Calu3 (cell line): ENCODE measurements at regions not wholly inside any gene's neighbourhood (a gene's known extent, or its start where the extent isn't known, plus 50 kb on each side); places are given as distances from the start of the nearest gene placed in this dataset.

Experiments used
- BruUV-seq: library from RNA; stranded (reverse); fragments of 400-500 nt; replicated peaks from 2 replicates; lab custom pipeline; 2021; lab: Mats Ljungman, UMichigan
- CTCF ChIA-PET: fragments of 300-600 bp; sonication (Branson Sonifier 250); formaldehyde crosslinking; loops from one replicate; lab custom pipeline; 2022; ENCODE audit warnings: antibody characterized with exemption; lab: Charles Lee
- DNase-seq: peaks from one replicate; pipeline ENCODE4 v3.0.0; 2022
- H3K27ac Mint-ChIP-seq: one replicate; pipeline ENCODE4 v1.8.0; 2022; ENCODE audit warnings: mixed read lengths; ENCODE audit not compliant: unreplicated experiment
- H3K27me3 Mint-ChIP-seq: one replicate; pipeline ENCODE4 v1.8.0; 2022; ENCODE audit warnings: mixed read lengths; ENCODE audit not compliant: unreplicated experiment
- H3K36me3 Mint-ChIP-seq: one replicate; pipeline ENCODE4 v1.8.0; 2022; ENCODE audit warnings: mild to moderate bottlenecking, moderate library complexity, mixed read lengths; ENCODE audit not compliant: insufficient read depth, unreplicated experiment
- H3K4me1 Mint-ChIP-seq: one replicate; pipeline ENCODE4 v1.8.0; 2022; ENCODE audit warnings: mild to moderate bottlenecking, low read depth, mixed read lengths; ENCODE audit not compliant: unreplicated experiment
- H3K4me3 Mint-ChIP-seq: one replicate; pipeline ENCODE4 v1.8.0; 2022; ENCODE audit warnings: mild to moderate bottlenecking, low read depth, moderate library complexity, mixed read lengths; ENCODE audit not compliant: unreplicated experiment
- H3K9me3 Mint-ChIP-seq: one replicate; pipeline ENCODE4 v1.8.0; 2022; ENCODE audit warnings: low read depth, mixed read lengths; ENCODE audit not compliant: unreplicated experiment
- intact Hi-C: fragments of 100-400 bp; cut with micrococcal nuclease; formaldehyde crosslinking; loops from one replicate; pipeline ENCODE4 v1.10.0; 2022; ENCODE audit not compliant: unreplicated experiment
- TF ChIP-seq, protein P1 (sequence below): fragments of 200-600 bp; IDR thresholded peaks from one replicate; pipeline ENCODE4 v1.8.0; 2022; ENCODE audit warnings: antibody characterized with exemption; ENCODE audit not compliant: unreplicated experiment

DNA sequence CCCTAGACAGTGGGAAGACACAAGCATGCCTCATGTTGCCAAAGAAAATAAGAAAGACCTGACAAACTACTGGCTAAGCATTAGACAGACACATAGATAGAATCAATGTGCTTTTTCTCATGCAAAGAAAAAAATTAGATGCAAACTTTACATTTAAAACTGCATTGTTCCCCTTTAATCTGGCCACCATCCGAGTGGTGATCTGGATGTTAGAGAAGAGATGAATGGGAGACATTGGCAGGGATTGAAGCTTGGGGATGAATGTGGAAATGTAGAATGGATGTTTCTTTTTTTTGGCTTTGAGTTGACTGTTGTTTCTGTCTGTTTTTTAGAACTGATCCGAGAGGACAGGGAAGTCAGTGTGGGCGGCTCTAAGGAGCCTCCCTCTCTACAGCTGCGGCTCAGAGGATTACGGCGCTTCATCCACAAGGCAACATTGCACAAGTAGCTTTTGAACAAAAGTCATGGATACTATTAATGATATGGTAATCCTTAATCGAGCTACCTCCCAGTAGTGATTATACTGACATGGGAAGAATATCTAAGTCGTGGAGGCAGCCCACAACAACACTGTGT, 53.0 kb downstream of the HELT start:
- Mint-ChIP-seq H3K4me1 (no peaks in the 10 kb centered on the region), H3K36me3 (no peaks in the 10 kb centered on the region), H3K9me3 (no peaks in the 10 kb centered on the region), H3K27ac (no peak overlapping the region), H3K27me3 (peaks cover 18% of the 10 kb centered on the region), H3K4me3 (no peak overlapping the region)
- DNase-seq: no peak
- TF ChIP-seq, protein P1, sequence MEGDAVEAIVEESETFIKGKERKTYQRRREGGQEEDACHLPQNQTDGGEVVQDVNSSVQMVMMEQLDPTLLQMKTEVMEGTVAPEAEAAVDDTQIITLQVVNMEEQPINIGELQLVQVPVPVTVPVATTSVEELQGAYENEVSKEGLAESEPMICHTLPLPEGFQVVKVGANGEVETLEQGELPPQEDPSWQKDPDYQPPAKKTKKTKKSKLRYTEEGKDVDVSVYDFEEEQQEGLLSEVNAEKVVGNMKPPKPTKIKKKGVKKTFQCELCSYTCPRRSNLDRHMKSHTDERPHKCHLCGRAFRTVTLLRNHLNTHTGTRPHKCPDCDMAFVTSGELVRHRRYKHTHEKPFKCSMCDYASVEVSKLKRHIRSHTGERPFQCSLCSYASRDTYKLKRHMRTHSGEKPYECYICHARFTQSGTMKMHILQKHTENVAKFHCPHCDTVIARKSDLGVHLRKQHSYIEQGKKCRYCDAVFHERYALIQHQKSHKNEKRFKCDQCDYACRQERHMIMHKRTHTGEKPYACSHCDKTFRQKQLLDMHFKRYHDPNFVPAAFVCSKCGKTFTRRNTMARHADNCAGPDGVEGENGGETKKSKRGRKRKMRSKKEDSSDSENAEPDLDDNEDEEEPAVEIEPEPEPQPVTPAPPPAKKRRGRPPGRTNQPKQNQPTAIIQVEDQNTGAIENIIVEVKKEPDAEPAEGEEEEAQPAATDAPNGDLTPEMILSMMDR: no peak
- CTCF ChIA-PET: interaction anchor here (0.6 kb wide), 1 partner anchor 10 kb away, joined by 5 read pairs; no protein-coding TSS in a partner anchor
- no TSS peak for BruUV-seq
- intact Hi-C loops: no loop called here

DNA sequence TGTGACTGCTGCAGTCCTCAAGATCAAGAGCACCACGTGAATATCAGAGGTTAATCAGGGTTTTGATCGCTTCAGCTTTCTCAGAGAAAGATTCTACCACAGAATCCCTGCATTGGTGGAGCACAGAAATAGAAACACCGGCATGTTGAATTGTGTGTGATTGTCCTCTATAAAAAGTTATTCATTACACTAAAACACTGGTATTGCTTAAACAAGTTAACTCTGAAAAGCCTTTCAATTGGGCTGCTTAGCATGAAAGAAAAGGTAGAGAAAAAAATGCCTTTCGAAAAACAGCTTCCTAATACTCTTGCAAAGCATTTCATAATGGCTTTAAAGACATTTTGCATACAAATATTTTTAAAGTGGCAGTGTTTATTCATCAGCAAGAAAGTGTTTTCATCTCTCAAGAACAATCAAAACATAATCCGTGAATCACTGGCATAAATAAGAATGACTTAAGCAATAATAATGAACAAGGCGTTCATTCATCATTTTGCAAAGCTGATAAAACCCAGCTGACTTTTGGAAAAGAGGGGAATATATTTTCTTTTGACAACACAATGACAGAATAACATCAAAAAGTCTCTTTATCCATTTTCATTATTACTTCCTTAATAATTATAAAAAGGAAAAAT, 61.1 kb downstream of the HELT start:
- Mint-ChIP-seq H3K4me1 (peaks cover 8% of the 10 kb centered on the region), H3K36me3 (no peaks in the 10 kb centered on the region), H3K27ac (no peak overlapping the region), H3K9me3 (no peaks in the 10 kb centered on the region), H3K27me3 (no peaks in the 10 kb centered on the region), H3K4me3 (no peak overlapping the region)
- BruUV-seq: no TSS peak
- TF ChIP-seq, protein P1: no peak
- CTCF ChIA-PET: interaction anchor here (0.6 kb wide), 1 partner anchor 162 kb away, joined by 4 read pairs; no protein-coding TSS in a partner anchor
- intact Hi-C loops: no loop called here
- no peak for DNase-seq

DNA sequence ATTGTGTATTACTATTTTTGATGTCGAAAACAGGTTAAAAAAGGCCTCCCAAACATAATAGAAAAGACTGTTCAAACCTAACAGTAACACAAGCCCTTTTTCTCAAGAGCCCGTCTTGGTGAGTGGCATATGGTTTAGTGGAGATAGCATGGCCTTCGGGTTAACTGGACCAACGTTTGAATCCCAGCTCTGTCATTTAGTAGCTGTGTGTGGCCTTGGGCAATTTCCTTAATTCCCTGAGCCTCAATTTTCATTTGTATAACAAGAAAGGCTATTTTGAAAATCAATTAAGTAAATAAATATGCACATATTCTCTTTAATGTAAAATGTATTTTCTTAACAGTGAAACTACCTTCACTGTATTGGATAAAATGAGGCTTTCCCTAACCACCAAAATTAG, 62.3 kb downstream of the HELT start:
- no peak overlapping the region for H3K27ac Mint-ChIP-seq
- intact Hi-C loops: no loop called here
- no peak overlapping the region for H3K4me3 Mint-ChIP-seq
- H3K27me3 Mint-ChIP-seq: no peaks in the 10 kb centered on the region
- no peaks in the 10 kb centered on the region for H3K36me3 Mint-ChIP-seq
- no peaks in the 10 kb centered on the region for H3K9me3 Mint-ChIP-seq
- TF ChIP-seq, protein P1: no peak
- peaks cover 8% of the 10 kb centered on the region for H3K4me1 Mint-ChIP-seq
- CTCF ChIA-PET: no interaction called here
- DNase-seq: no peak
- no TSS peak for BruUV-seq

DNA sequence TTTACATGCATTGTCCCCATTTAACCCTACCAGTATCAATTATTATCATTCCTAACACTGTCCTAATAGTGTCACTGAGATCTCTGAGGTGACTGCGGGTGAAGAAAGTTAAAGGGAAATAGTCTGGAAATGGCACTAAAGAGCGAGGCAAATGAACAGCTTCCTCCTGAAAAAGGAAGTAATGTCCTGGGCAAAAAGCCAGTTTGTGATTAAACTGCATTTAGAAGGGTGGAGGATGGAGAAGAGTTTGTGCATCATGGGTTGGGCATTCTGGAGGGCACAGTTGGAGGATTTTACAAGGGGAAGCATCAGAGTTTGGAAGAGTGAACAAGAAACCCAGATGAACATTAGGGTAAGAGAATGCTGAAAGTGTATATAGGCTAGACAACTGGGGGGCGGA, 60.5 kb upstream of the SLC25A4 start:
- TF ChIP-seq, protein P1: no peak
- Mint-ChIP-seq H3K4me3 (no peak overlapping the region), H3K27me3 (no peaks in the 10 kb centered on the region), H3K27ac (no peak overlapping the region), H3K4me1 (peaks cover 8% of the 10 kb centered on the region), H3K36me3 (no peaks in the 10 kb centered on the region), H3K9me3 (no peaks in the 10 kb centered on the region)
- no peak for DNase-seq
- CTCF ChIA-PET: no interaction called here
- BruUV-seq: no TSS peak
- intact Hi-C loops: no loop called here
